A172 (cell line): ENCODE measurements at regions not wholly inside any gene's neighbourhood (a gene's known extent, or its start where the extent isn't known, plus 50 kb on each side); places are given as distances from the start of the nearest gene placed in this dataset.

ENCODE experiments used
- DNase-seq: peaks from one replicate; pipeline ENCODE4 v3.0.0-alpha.2; 2015; ENCODE audit warnings: low spot score

GRCh38 chr4:124807421-124807820, 94.9 kb upstream of the ANKRD50 start:
- no peak for DNase-seq

GRCh38 chr4:124806403-124806802, 93.9 kb upstream of the ANKRD50 start:
- peak; percentile 43 for DNase-seq

GRCh38 chr4:124804584-124804983, 92.1 kb upstream of the ANKRD50 start:
- DNase-seq, result no peak

GRCh38 chr4:124804041-124804440, 91.5 kb upstream of the ANKRD50 start:
- no peak for DNase-seq

- no peak for DNase-seq
Measured at GRCh38 chr4:124803641-124804040, 91.1 kb upstream of the ANKRD50 start.

- no peak for DNase-seq
Measured at GRCh38 chr4:124803026-124803425, 90.5 kb upstream of the ANKRD50 start.

- no peak for DNase-seq
Measured at GRCh38 chr4:124797223-124797622, 84.7 kb upstream of the ANKRD50 start.

GRCh38 chr4:124790471-124790870, 77.9 kb upstream of the ANKRD50 start:
- DNase-seq, result no peak

GRCh38 chr4:124786634-124787033, 74.1 kb upstream of the ANKRD50 start:
- no peak for DNase-seq

- no peak for DNase-seq
Measured at GRCh38 chr4:124785645-124786044, 73.1 kb upstream of the ANKRD50 start.

- DNase-seq, result no peak
Measured at GRCh38 chr4:124783847-124784246, 71.3 kb upstream of the ANKRD50 start.

- no peak for DNase-seq
Measured at GRCh38 chr4:124777007-124777406, 64.5 kb upstream of the ANKRD50 start.

GRCh38 chr4:124768596-124769365, 56.2 kb upstream of the ANKRD50 start:
- no peak for DNase-seq

- DNase-seq, result no peak
Measured at GRCh38 chr4:124762956-124763355, 50.4 kb upstream of the ANKRD50 start.
